GM23338 (cell line): ENCODE measurements at regions not wholly inside any gene's neighbourhood (a gene's known extent, or its start where the extent isn't known, plus 50 kb on each side); places are given as distances from the start of the nearest gene placed in this dataset.

Source experiments
- ATAC-seq: fragments of 200-7000 bp; cut with Tn5 transposase; 3 replicates; pipeline ENCODE4 v1.9.1; 2020
- DNase-seq: peaks from one replicate; pipeline ENCODE4 v3.0.0-alpha.2; 2015; ENCODE audit warnings: low spot score
- H2AFZ ChIP-seq: fragments of 200-600 bp; sonication (generic); 2 replicates; pipeline ENCODE4 v1.8.0; 2016; ENCODE audit warnings: antibody characterized with exemption, mild to moderate bottlenecking, moderate library complexity
- H3F3A ChIP-seq: fragments of 200-600 bp; sonication (generic); replicated peaks from 2 replicates; pipeline ENCODE4 v1.8.0; 2017; ENCODE audit warnings: antibody characterized with exemption, mixed run types, low read depth
- H3K27ac ChIP-seq: fragments of 200-600 bp; sonication (generic); 2 replicates; pipeline ENCODE4 v1.6.1; 2016; ENCODE audit warnings: low read depth
- H3K27me3 ChIP-seq: fragments of 200-600 bp; sonication (generic); 2 replicates; pipeline ENCODE4 v1.8.0; 2016; ENCODE audit warnings: mild to moderate bottlenecking, mixed run types, moderate library complexity; ENCODE audit not compliant: insufficient read depth
- H3K36me3 ChIP-seq: fragments of 200-600 bp; sonication (generic); 2 replicates; pipeline ENCODE4 v1.8.0; 2016; ENCODE audit warnings: mild to moderate bottlenecking; ENCODE audit not compliant: insufficient read depth
- H3K4me1 ChIP-seq: fragments of 200-600 bp; sonication (generic); 2 replicates; pipeline ENCODE4 v1.8.0; 2016; ENCODE audit warnings: mild to moderate bottlenecking, moderate library complexity; ENCODE audit not compliant: insufficient read depth
- H3K4me2 ChIP-seq: fragments of 200-600 bp; sonication (generic); 2 replicates; pipeline ENCODE4 v1.7.1; 2017; ENCODE audit warnings: mixed run types
- H3K4me3 ChIP-seq: fragments of 200-600 bp; sonication (generic); 2 replicates; pipeline ENCODE4 v1.6.1; 2016; ENCODE audit warnings: mixed run types
- H3K79me2 ChIP-seq: fragments of 200-600 bp; sonication (generic); replicated peaks from 2 replicates; pipeline ENCODE4 v1.8.0; 2017; ENCODE audit warnings: mild to moderate bottlenecking; ENCODE audit not compliant: insufficient read depth
- H3K9me2 ChIP-seq: fragments of 200-600 bp; sonication (generic); 2 replicates; pipeline ENCODE4 v1.8.0; 2017; ENCODE audit not compliant: insufficient read depth
- H4K20me1 ChIP-seq: fragments of 200-600 bp; sonication (generic); replicated peaks from 2 replicates; pipeline ENCODE4 v1.8.0; 2017; ENCODE audit warnings: mild to moderate bottlenecking; ENCODE audit not compliant: insufficient read depth
- H3K27ac Mint-ChIP-seq: 2 replicates; pipeline ENCODE4 v1.8.0; 2020; ENCODE audit warnings: inconsistent platforms, mild to moderate bottlenecking, moderate library complexity, mixed read lengths
- H3K27me3 Mint-ChIP-seq: 3 replicates; pipeline ENCODE4 v1.8.0; 2022; ENCODE audit warnings: low read depth, mild to moderate bottlenecking, moderate library complexity, mixed read lengths, inconsistent platforms; ENCODE audit not compliant: insufficient read depth, poor library complexity
- H3K36me3 Mint-ChIP-seq: 3 replicates; pipeline ENCODE4 v1.8.0; 2021; ENCODE audit warnings: low read depth, mild to moderate bottlenecking, inconsistent platforms, moderate library complexity, mixed read lengths
- H3K4me1 Mint-ChIP-seq: 3 replicates; pipeline ENCODE4 v1.8.0; 2020; ENCODE audit warnings: mild to moderate bottlenecking, inconsistent platforms, mixed read lengths
- H3K4me3 Mint-ChIP-seq: 3 replicates; pipeline ENCODE4 v1.8.0; 2021; ENCODE audit warnings: moderate library complexity, mild to moderate bottlenecking, inconsistent platforms, mixed read lengths
- H3K9me3 Mint-ChIP-seq: 3 replicates; pipeline ENCODE4 v1.8.0; 2020; ENCODE audit warnings: moderate library complexity, mild to moderate bottlenecking, inconsistent platforms, mixed read lengths
- CTCF ChIP-seq, 2 experiments: fragments of 200-600 bp in 1 of 2; sonication (generic) in 1 of 2; conservative IDR thresholded peaks; 2 replicates each; pipeline versions ENCODE4 v1.5.1 to v1.6.1; 2016 to 2017; ENCODE audit warnings: antibody characterized with exemption in 2 of 2, low read depth in 2 of 2, mild to moderate bottlenecking in 2 of 2, moderate library complexity in 1 of 2
- NANOG ChIP-seq: IDR thresholded peaks from 2 replicates; pipeline ENCODE4 v1.6.1; 2016; ENCODE audit warnings: antibody characterized with exemption, borderline replicate concordance
- STAT1 ChIP-seq: IDR thresholded peaks from one replicate; pipeline ENCODE4 v1.6.1; 2016; ENCODE audit warnings: antibody characterized with exemption; ENCODE audit not compliant: unreplicated experiment
- ZNF462 ChIP-seq: fragments of 250-450 bp; sonication (Bioruptor Pico); IDR thresholded peaks from 2 replicates; pipeline ENCODE4 v1.5.0; 2020; ENCODE audit warnings: mild to moderate bottlenecking, moderate library complexity

- no peak overlapping the region for H3K27ac Mint-ChIP-seq
- no peaks in the 10 kb centered on the region; the same call in 2 of the 3 replicates for H3K9me3 Mint-ChIP-seq
- no peak overlapping the region for H3K4me2 ChIP-seq
- no peaks in the 10 kb centered on the region for H4K20me1 ChIP-seq
- H3K36me3 Mint-ChIP-seq = no peaks in the 10 kb centered on the region
- no peaks in the 10 kb centered on the region for H3K27me3 ChIP-seq
- ATAC-seq = no peak
- 0 out of 2 replicates have a peak, but pooled peaks cover 4% of the 10 kb centered on the region for H3K4me1 ChIP-seq
- no peaks in the 10 kb centered on the region for H3K9me2 ChIP-seq
- no peaks in the 10 kb centered on the region for H3K36me3 ChIP-seq
- peaks cover 10% of the 10 kb centered on the region for H3K27me3 Mint-ChIP-seq
- no peak overlapping the region for H2AFZ ChIP-seq
- no peak for TF ChIP-seq ZNF462 (CRISPR knock-in tag)
- H3K79me2 ChIP-seq = no peaks in the 10 kb centered on the region
- H3K4me1 Mint-ChIP-seq = peaks cover 14% of the 10 kb centered on the region; the same call in 2 of the 3 replicates
- H3K4me3 Mint-ChIP-seq = no peak overlapping the region
- H3K4me3 ChIP-seq = no peak overlapping the region
- DNase-seq = no peak
- H3F3A ChIP-seq = no peaks in the 10 kb centered on the region
- H3K27ac ChIP-seq = no peak overlapping the region
Observed at GRCh38 chr2:105577762-105578161, 166.9 kb upstream of the NCK2 start.

- ATAC-seq = peak; percentile 80
- no peaks in the 10 kb centered on the region; the same call in 2 of the 3 replicates for H3K9me3 Mint-ChIP-seq
- H3K27me3 Mint-ChIP-seq = peaks cover 8% of the 10 kb centered on the region
- H3K27me3 ChIP-seq = no peaks in the 10 kb centered on the region
- H3K4me1 Mint-ChIP-seq = peaks cover 10% of the 10 kb centered on the region; the same call in 2 of the 3 replicates
- DNase-seq = peak; percentile 72
- no peaks in the 10 kb centered on the region for H3K36me3 Mint-ChIP-seq
- no peaks in the 10 kb centered on the region for H3K79me2 ChIP-seq
- no peaks in the 10 kb centered on the region for H3K36me3 ChIP-seq
- TF ChIP-seq CTCF (conservative IDR thresholded peaks at IDR 0.05; ENCODE audit: low read depth in 2 of 2) (peak; percentile 61 to 62), STAT1 (no peak), NANOG (no peak)
- H3K27ac Mint-ChIP-seq = peak overlapping the region; percentile 51
- H3K4me1 ChIP-seq = 0 out of 2 replicates have a peak, but pooled peaks cover 4% of the 10 kb centered on the region
- no peak overlapping the region for H3K4me2 ChIP-seq
- peak overlapping the region; percentile 87 for H2AFZ ChIP-seq
- H3K9me2 ChIP-seq = no peaks in the 10 kb centered on the region
- no peak overlapping the region for H3K4me3 Mint-ChIP-seq
- no peak overlapping the region for H3K27ac ChIP-seq
- no peaks in the 10 kb centered on the region for H3F3A ChIP-seq
- no peak overlapping the region for H3K4me3 ChIP-seq
- H4K20me1 ChIP-seq = no peaks in the 10 kb centered on the region
Observed at GRCh38 chr2:105576440-105577241, 168.1 kb upstream of the NCK2 start.
